HG03108 (cell line): ENCODE measurements at regions not wholly inside any gene's neighbourhood (a gene's known extent, or its start where the extent isn't known, plus 50 kb on each side); places are given as distances from the start of the nearest gene placed in this dataset.

Experiments used
- ATAC-seq: cut with Tn5 transposase; IDR thresholded peaks from one replicate; pipeline ENCODE4 v1.9.1; 2021; ENCODE audit warnings: moderate library complexity; ENCODE audit not compliant: unreplicated experiment

DNA sequence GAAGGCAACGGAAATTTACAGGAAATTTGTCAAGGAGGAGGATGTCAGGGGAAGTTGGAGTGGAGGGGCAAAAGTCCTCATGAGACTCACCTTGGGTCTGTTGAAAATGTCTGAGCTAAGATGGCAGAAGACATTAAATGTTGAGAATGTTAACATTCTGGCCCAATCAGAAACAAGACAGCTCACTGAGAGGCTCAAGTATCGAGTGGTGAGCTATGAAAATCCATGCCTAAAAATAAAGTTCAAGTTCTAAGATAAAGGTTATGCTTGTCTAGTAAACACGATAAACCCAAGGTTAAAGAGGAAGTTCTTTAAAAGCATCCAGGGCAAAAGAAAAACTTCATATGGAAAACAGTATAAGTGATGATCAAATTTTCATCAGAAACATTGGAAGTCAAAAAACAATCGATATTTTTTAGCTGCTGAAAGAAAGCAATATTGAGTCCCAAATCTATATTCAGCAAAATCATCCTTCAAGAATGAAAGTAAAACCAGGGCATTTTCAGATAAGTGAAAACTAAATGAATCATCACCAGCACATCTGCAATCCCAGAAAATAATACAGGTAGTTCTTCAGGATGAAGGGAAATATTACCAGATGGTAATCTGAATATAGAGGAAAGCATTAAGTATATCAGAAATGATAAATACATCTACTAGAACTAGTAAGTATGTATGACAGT lies 462.4 kb downstream of the TLL1 start:
- no peak for ATAC-seq

DNA sequence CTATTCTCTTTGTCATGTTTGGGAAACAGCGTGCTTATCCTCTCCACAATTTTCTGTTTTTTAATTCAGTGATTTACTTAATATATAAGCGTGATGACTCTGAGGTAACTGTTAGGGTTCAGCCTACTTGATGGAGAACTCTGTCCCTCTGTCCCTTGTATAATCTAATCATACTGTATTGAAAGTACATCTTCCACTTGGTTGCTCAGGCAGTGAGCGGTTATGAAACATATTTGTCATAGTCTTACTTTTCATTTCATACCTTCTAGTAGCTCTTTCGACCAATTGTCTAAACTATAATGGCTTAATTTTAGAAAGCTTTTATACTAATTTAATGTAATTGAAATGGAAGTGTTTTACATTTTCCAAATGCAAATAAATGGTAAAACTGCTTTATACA lies 469.0 kb downstream of the TLL1 start:
- no peak for ATAC-seq

GRCh38 chr4:166363198-166363597 lies 490.2 kb downstream of the TLL1 start:
- no peak for ATAC-seq

DNA sequence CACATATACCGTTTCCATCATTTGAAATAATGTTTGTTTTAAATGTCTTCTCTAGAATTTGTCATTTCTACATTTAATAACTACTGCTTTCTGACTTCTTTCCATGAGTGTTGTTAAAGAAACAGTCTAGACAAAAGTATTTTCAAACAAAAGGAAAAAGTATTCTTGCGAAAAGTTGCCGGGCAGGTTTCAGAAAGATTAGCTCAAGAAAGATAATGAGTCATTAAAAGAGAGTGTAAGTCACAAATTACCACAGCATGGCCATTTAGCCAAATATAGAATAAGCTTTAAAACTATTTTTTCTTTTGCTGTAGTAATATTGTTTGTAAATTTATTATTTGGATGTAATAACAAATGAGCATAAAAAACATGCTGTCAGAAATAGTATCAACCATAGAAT lies 493.0 kb downstream of the TLL1 start:
- no peak for ATAC-seq

GRCh38 chr4:166377578-166377977 lies 504.5 kb downstream of the TLL1 start:
- ATAC-seq, result no peak

- no peak for ATAC-seq
Measured at GRCh38 chr4:166386491-166387360, 513.7 kb downstream of the TLL1 start.

DNA sequence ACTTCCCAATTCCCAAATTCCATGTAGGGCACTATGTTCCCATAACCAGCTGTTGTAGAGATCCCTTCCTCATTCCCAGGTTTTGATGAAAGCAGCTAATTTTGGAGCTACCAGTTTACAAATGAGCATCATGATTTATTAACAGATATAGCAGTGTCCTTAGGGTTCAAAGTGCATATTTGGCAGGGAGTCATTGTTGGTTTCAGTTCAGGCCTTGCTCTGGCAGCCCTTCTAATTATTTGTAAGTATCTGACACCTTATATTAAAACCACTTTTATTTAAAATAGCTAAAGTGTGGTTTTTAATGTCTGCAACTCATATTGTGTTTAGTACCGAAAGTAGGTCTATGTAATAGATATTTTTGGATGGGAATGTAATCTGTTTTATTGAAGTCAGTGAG lies 518.5 kb downstream of the TLL1 start:
- ATAC-seq, result no peak

DNA sequence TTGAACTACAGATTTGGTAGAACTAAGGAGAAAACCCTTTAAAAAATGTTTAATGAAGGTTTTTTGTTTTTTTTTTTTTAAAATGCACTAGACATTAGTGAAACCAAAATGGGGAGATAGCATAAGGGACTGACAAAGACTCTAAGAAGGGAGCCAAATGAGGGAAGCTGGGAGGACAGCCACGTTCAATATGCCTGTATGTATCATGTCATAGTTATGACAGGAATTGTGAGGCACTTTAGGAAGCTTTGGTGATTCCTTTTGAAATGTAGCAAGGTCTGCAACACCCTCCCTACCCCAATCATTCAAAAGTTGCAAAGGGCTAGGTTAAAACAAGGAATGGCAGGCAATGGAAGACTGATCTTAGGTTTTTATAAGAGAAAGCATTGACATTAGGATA lies 526.0 kb downstream of the TLL1 start:
- ATAC-seq, result no peak

GRCh38 chr4:166400270-166400894 lies 527.3 kb downstream of the TLL1 start:
- ATAC-seq, result no peak

GRCh38 chr4:166413356-166413755 lies 540.3 kb downstream of the TLL1 start:
- ATAC-seq, result no peak

GRCh38 chr4:166414431-166414830 lies 541.4 kb downstream of the TLL1 start:
- no peak for ATAC-seq

DNA sequence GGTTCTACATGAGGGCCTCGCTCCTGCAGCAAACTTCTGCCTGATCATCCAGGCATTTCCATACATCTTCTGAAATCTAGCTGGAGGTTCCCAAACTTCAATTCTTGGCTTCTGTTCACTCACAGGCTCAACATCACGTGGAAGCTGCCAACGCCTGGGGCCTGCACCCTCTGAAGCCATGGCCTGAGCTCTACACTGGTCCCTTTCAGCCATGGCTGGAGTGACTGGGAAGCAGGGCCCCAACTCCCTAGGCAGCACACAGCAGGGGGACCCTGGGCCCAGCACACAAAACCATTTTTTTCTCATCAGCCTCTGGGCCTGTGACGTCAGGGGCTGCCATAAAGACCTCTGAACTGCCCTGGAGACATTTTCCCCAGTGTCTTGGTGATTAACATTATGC lies 542.7 kb downstream of the TLL1 start:
- no peak for ATAC-seq

- ATAC-seq, result no peak
Measured at GRCh38 chr4:166421556-166422156, 548.6 kb downstream of the TLL1 start.

DNA sequence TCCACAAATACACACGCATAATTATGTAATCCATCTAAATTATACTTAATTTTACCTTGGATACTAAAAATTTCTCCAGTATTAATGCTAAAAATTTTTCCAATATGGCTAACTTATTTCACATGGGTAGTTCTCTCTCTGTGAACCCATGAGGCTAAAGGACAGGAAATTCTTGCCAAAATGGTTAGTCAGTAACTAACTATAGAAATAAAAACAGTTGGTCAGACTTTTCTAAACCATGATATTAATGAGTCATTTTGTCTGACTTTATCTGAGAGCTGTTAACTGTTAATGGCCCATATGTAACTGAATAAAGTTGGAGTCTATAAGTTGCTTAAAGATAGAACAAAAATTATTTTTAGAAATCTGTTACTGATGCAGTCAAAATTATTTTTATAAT lies 549.4 kb downstream of the TLL1 start:
- no peak for ATAC-seq

- no peak for ATAC-seq
Measured at GRCh38 chr4:166426300-166426863, 553.3 kb downstream of the TLL1 start.

DNA sequence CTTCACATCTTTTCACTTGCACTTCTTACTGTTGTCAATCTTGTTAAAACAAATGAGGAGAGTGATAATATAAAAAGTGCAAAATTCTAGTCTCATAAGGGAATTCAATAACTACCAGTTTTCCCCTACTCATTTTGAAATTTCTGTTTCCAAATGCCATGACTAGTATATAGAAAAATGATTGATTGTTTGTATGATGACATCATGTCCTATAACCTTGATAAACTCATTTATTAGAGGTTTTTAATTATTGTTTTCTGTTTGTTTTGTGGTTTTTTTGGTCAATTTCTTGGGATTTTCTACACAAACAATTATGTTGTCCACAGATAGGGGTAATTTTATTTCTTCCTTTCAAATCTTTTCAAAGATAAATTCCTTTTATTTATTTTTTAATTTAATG lies 559.1 kb downstream of the TLL1 start:
- no peak for ATAC-seq

DNA sequence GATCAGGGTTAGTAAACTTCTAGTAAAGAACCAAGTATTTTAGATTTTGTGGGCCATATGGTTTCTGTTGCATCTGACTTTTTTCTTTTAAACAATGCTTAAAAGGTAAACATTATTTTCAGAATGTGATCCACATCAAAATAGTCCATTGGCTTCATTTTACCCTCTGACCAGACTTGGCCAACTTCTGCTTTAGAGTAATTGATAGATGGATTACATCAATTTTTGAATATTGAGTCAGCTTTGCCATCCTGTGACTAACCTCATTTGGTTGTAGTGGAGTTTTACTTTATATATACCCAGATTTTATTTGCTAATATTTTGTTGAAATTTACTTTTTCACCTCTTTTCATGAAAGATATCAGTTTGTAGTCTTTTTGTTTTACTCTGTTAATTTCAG lies 559.8 kb downstream of the TLL1 start:
- no peak for ATAC-seq

GRCh38 chr4:166435449-166435848 lies 562.4 kb downstream of the TLL1 start:
- no peak for ATAC-seq

DNA sequence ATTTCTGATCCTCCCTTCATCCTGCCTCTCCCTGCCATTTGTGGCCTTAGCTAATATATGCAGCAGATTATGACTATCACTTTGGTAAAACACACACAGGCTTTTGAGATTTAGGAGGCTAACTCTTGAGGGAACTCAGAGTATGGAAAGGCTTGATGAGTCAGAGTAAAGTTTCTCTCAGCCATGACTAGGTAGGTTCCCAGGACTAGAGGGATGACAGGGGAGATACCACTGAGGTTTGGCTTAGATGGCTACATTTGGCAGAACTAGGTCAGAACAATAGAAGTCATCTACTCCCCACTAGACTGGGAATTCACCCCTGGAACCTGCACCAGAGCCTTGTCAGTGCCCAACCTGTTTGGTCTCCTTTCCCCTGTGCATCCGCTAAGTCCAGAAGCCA lies 585.7 kb downstream of the TLL1 start:
- ATAC-seq, result no peak

GRCh38 chr4:166459621-166460020 lies 586.6 kb downstream of the TLL1 start:
- ATAC-seq, result no peak
